HK-2 (cell line): ENCODE measurements at regions not wholly inside any gene's neighbourhood (a gene's known extent, or its start where the extent isn't known, plus 50 kb on each side); places are given as distances from the start of the nearest gene placed in this dataset.
A peak's percentile ranks its signal among the peaks of the same experiment; 100 is the strongest.
"Not testable (repeated sequence)": the region's sequence is repeated elsewhere in the genome, so short reads cannot be mapped to it uniquely, and the experiment has no call there.

Experiments
- DNase-seq: peaks from one replicate; pipeline ENCODE4 v3.0.0-alpha.2; 2018; ENCODE audit not compliant: unreplicated experiment

DNA sequence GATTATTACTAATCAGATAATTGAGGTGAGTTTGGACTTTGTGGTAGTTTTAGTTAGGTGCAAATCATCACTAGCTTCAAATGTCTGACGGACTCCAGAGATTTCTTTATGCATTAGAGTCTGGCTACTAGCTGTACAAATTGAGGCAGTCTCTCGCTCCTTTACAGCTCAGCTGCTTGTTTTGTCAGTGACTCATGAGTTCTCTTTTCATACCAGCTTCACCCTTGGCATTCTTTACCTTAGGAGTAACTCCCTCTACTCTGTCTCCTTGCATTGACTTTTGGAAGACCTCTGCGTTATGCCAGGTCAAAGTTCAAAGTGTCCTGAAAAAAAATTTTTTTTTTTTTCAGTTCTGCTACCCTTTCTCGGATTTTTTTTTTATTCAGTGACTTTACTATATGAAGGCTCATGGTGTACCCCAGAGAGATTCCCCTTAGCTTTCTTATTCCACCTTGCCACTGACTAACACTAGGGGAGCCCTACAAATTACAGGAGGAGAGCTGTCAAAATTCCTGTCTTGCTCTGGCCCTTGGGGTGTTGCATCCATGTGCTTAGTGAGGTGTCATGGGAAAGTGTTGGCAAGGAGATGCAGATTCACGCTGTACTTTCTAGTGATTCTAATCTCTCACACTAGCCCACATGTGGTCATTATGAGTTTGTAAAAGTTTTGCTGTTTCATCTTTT lies 576.6 kb downstream of the ADGRL2 start:
- DNase-seq = no peak

GRCh38 chr1:82373710-82374109 lies 573.0 kb downstream of the ADGRL2 start:
- no peak for DNase-seq

DNA sequence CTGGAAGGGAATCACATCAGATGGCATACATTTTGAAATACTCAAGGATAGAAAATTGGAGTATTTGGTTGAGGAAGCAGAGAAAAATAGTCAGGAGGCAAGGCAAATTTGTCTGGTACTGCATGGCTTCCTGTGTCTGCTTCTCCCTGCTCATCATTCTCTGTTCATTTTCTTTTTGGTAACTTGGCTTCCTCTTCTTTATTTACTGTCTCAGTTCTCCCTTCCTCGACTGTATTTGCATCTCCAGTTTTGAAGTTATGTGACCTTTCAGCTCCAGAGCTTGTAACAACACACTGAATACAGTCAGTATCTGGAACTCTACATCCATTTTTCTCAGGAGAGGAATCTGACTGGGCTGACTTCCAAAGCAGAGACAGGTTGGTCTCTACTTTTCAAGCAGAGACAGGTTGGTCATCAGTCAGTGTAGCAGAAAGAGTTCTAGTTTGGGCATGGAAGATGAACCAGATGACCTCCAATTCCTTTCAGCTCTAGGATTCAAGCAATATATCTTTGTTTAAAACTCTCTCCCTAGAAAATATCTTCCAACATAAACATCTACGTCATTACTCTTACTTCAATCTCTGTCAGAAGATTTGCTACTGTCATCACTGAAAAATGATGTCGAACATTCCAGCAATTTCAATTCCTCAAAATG lies 571.2 kb downstream of the ADGRL2 start:
- DNase-seq = no peak

DNA sequence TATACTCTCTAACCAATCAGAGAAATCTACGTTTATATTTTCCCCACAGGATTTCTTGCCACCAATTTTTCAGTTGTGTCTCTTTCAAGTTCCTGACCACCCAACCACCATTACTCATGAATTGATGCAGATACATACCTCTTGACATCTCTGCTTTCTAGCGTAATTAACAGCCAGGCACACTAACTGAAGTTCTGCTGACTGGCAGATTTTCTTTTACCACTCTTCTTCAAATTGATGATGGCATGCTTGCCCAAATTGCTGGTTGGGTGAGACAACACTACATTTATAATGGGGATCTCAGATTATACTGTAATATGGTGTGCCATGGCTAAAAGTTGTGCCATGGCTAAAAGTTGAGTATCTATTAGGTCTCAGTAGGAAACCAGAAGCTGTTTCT lies 566.7 kb downstream of the ADGRL2 start:
- no peak for DNase-seq

- DNase-seq = no peak
These were observed 566.0 kb downstream of the ADGRL2 start for GRCh38 chr1:82366689-82367088.

- peak; percentile 3 for DNase-seq
These were observed 558.8 kb downstream of the ADGRL2 start for GRCh38 chr1:82359541-82359940.

- DNase-seq = not testable (repeated sequence)
These were observed 558.0 kb downstream of the ADGRL2 start for GRCh38 chr1:82358706-82359105.

- DNase-seq = not testable (repeated sequence)
These were observed 553.8 kb downstream of the ADGRL2 start for GRCh38 chr1:82354546-82354945.

DNA sequence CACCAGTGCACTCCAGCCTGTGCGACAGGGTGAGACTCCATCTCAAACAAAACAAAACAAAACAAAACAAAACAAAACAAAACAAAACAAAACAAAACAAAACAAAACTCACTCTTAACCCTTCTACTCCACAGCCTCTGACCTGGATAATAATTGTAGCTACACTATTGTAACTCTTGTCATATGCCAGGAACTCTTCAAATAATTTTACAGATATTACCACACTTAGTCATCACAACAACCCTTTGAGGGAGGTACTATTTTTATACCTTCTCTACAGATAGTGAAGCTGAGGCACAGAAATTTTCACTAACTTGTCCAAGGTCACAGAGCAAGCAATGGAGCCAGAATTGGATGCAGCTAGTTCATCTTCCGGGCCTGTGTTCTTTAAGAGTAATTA lies 547.8 kb downstream of the ADGRL2 start:
- DNase-seq = no peak

- no peak for DNase-seq
These were observed 545.4 kb downstream of the ADGRL2 start for GRCh38 chr1:82346141-82346540.

DNA sequence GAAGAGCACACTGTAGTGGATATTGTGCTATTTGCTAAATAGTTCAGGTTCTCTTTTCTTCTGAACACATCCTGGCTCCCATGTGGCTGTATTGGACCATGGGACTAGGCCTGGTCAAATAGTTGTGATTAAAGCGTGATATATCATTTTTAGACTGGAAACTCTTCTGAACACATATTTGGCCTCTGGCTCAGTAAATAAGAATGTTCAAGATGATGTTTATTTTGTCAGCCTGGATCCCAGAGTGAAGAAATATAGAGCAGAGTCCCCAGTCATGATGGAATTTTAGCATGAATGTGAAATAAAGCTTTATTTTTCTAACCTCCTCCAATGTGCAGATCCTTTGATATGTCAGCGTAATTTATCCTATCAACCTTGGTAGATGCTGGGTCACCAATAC lies 542.6 kb downstream of the ADGRL2 start:
- DNase-seq = no peak

GRCh38 chr1:82337635-82338034 lies 536.9 kb downstream of the ADGRL2 start:
- DNase-seq = no peak

DNA sequence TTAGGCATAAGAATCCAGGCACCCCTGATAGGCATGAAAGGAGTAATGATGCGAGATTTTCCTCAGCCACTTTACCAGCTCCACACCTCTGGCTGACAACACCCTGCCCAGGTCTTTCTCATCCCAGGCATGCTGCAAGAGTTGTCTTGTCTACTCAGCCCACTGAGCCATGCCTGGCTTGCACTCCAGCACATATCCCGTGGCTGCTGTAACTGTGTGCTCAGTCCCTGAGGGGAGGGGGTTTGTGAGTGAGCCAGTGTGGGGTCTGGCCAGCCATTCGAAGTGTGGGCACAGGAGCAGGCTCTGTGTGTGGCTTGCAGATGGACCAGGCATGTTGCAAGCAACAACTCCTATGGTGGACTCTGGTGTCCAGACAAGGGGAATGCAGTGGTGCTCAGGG lies 529.6 kb downstream of the ADGRL2 start:
- no peak for DNase-seq

DNA sequence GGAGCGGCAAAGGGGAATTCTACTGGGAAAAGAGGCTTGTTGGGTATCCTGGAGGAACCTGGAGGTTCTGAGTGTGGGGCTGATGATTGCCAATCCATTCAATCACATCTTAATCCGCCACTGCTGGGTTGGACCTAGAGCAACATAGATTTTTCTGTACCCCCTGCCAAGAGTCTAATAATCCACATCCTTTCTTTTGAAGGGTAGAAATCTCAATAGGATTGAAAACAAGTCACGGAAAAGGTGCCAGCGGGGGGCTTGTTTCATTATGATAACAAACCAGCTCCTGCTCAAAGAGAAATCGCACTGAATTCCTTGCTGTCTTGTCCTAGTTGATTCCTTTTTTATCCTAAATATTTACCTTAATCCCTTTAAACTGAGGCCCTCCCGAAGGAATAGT lies 528.5 kb downstream of the ADGRL2 start:
- no peak for DNase-seq

GRCh38 chr1:82323144-82323841 lies 522.6 kb downstream of the ADGRL2 start:
- DNase-seq = no peak

GRCh38 chr1:82321794-82322193 lies 521.1 kb downstream of the ADGRL2 start:
- DNase-seq = no peak

GRCh38 chr1:82319546-82319945 lies 518.8 kb downstream of the ADGRL2 start:
- no peak for DNase-seq

DNA sequence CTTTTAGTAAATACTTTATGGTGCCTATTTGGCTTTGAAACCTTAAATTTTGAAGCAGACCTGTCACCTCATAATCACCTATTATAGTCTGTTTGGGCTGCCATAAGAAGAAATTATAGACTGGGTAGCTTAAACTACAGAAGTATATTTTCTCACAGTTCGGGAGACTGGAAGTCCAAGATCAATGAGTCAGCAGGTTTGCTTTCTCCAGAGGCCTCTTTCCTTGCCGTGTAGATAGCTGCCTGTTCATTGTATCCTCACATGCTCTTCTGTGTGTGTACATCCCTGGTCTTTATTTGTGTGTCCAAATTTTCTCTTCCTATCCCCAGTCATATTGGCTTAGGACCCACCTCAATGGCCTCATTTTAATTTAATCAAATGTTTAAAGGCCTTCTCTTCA lies 518.2 kb downstream of the ADGRL2 start:
- no peak for DNase-seq

- DNase-seq = no peak
These were observed 517.5 kb downstream of the ADGRL2 start for GRCh38 chr1:82318265-82318664.

DNA sequence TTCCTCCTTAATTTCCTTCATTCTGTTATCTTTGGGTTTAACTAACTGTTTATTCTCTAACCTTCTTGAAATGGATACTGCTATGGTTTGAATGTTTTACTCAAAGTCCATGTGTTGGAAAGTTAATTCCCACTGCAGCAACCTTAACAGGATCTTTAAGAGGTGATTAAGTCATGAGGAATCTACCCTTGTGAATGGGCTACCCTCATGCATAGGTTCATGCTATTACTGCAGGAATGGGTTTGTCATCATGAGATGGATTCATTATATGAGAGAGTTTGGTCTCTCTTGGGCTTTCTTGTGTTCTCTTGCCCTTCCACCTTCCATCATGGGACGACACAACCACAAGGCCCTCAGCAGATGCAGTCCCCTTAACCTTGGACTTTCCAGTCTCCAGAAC lies 516.9 kb downstream of the ADGRL2 start:
- no peak for DNase-seq

DNA sequence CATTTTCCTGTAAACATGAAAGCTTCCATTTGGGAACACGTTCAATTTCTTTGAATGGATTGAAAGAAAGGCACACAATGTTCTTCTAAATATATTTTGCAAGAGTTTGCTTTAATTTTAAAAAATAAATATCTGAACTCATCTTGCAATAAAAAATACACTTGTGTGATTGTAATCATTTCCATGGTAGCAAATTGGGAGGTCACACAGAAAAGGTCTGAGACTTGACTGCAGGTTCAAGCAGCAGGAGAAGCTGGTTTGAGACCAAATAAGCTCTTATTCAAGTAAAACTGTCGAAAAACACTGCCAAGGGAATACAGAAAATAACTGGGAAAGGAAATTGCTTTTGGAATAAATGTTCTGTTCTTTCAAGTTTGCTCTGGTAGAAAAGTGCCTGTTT lies 498.9 kb downstream of the ADGRL2 start:
- no peak for DNase-seq

DNA sequence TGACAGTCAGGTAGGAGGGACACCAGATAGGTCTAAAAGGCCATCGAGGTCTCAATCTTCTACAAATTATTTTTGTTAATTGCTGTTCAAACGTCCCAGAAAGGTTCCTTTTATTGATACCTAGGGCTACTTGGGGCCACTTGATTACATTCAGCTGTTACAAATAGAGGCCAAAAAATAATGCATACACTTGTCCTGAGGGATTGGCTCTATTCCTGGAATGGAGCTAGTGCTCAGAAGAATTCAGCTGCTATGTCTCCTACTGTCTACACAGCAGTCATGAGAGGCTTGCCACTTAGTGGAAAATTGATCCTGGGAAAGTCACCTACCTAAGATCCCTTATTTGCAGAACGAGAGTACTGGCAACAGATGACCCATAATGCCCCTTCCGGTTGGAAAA lies 498.3 kb downstream of the ADGRL2 start:
- no peak for DNase-seq
